SIG-M5 treated with dmso at 0.1 percent for 504 hours (cell line): ENCODE measurements at regions not wholly inside any gene's neighbourhood (a gene's known extent, or its start where the extent isn't known, plus 50 kb on each side); places are given as distances from the start of the nearest gene placed in this dataset.
"Not testable (repeated sequence)": the region's sequence is repeated elsewhere in the genome, so short reads cannot be mapped to it uniquely, and the experiment has no call there.

ENCODE experiments used
- DNase-seq: peaks from one replicate; lab custom pipeline; 2025; ENCODE audit not compliant: unreplicated experiment; lab: John Stamatoyannopoulos, UW

DNA sequence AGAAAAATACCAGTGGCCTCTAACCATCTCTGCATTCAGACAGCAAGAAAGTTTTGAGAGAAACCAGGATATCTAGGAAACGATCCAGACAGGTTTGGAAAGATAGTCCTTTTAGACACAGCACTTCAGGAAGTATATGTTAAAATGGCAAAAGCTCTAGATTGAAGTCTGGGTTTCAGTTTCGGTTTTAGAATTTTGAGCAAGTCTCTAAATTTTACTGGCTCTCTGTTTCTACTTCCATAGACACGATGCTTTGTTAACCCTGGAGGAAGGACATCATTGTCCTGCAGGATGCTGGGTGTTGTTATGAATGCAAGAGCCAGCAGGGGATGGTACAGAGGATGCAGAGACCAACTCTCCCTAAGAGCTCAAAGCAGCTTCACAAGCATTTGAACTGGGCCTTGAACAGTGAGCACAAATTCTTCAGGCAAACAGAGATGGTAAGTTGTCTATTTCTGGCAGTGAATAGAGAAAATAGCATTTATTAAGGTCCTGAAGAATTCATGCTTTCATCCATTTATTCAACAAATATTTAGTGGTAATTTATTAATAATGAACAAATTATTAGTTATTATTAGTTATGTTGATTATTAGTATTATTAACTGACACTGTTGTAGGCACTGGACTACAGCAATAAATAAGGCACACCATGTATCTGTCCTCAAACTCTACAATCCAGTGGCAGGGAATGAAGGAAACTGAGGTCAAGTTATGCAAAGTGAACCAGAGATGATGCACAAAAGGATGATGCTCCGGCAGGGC is 152.7 kb upstream of the NRP1 start:
- no peak for DNase-seq

GRCh38 chr10:33485276-33485675 is 150.8 kb upstream of the NRP1 start:
- no peak for DNase-seq

DNA sequence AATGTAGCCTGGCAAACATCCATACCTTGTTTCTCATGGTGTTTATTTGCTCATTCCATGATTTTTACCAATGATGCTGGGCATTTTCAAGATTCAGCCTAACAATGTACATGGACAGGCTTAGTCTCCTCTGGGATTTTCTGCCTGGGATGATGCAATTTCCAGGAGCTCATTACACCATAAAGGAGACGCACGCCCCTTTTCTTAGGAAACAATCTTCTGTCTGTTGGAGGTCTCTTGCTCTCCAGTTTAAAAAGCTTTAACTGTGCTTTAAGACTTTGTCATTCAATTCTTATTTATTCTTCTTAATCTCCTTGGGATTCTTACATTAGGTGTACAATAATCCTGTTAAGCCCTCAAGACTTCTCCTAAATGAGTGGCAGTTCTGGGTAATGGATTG is 150.3 kb upstream of the NRP1 start:
- DNase-seq = no peak

- no peak for DNase-seq
Measured at GRCh38 chr10:33483816-33484190, 149.3 kb upstream of the NRP1 start.

- no peak for DNase-seq
Measured at GRCh38 chr10:33483124-33483815, 148.8 kb upstream of the NRP1 start.

DNA sequence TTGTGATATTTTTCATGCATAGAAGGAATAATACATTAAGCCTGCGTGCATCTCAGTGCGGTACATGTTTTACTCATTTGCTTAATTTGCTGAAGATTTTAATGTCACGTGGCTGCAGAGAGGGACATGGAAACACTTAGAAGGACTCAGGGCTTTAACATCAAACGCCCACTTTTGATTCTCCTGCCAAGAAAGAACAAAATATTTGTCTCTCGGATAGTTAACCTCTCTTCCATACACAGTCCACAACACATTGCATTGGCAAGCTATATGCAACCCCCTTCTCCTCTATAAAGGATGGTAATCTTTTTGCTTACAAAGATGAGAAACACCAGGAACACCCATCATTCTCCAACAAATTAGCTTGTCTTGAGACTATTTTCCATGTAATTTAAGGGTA is 148.0 kb upstream of the NRP1 start:
- DNase-seq = no peak

GRCh38 chr10:33481184-33481583 is 146.7 kb upstream of the NRP1 start:
- DNase-seq = no peak

DNA sequence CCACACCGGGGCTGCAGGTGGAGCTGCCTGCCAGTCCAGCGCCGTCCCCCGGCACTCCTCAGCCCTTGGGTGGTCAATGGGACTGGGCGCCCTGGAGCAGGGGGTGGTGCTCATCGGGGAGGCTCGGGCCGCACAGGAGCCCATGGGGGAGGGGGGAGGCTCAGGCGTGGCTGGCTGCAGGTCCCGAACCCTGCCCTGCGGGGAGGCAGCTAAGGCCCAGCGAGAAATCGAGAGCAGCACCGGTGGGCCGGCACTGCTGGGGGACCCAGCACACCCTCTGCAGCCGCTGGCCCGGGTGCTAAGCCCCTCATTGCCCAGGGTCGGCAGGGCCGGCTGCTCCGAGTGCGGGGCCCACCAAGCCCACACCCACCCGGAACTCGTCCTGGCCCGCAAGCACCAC is 145.9 kb upstream of the NRP1 start:
- not testable (repeated sequence) for DNase-seq

DNA sequence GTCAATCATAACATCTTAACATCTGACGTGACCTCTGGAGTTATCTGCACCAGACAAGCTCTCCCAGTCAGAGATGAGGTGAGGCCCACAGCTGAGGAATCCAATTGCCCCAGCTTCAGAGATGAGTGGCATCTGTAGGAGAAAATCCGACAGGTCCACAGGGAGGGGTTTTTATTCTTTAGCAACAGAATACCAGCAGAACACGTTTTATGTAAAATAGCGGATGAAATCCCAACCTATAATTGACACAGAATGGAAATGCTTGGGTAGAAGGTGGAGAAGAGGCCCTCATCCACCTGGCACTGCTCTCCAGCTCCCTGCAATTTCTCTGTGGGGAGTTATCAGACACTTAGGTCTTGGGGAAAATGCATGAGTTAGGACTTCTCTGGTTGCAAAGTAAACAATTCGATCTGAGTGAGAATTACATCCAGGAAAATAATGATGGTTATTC is 144.2 kb upstream of the NRP1 start:
- DNase-seq = no peak

DNA sequence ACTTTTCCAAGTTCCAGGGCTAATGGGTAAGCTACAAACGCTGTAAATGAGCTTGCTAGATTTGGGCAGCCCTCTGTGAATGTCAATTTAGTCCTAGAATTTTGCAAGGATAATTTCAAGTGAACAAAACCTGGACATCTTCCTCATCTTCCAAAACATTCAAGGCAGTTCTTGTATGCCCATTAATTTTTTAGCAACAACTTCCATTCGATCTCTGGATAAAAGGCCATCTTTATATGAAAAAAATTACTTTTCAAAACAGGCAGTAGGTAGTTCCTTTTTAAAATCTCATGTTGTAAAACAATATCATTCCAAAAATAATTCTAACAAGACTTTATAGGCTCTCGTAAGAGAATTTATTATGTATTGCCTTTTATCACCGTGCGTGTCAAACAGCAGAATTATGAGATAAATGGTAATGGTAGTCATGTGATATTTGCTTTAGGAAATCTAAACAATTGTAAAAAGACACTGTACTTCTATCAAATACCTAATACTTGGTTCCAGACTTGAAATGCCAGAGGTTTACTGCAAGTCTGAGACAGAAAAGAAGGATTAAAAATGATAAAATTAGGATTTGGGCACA is 143.7 kb upstream of the NRP1 start:
- no peak for DNase-seq

DNA sequence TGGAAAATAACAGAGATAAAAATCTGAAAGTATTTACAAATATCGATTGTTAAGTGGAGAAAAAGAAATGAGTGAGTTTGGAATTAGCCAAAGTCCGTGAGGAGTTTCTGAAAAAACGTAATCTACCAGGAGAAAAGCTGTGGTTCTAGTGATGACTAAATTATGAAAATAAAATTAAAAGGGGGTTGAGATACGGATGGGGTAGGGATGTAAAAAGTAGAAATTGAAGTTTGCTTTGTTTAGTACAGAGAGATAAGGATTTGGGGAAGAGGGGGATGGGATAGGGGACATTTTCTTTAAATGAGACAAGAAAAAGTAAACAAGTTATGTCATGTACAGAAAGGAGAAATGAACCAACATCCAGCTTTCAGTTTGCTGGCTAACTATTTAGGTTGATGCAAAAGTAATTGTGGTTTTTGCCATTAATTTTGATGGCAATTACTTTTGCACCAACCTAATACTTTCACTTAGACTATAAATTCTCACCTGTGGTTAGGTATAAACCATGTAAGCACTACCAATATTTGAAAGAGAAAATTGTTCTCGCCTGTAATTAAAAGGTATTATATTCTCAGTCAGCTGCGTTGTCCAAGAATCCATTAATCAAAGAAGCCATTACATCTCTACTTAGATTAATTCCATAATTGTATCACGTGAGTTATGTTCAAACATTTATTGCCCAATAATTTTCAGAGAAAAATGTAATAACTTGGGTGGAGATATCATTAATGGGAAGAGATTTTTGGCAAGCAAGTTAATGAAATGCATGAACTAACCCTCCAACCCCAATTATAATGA is 143.0 kb upstream of the NRP1 start:
- DNase-seq = no peak

- no peak for DNase-seq
Measured at GRCh38 chr10:33476757-33477273, 142.3 kb upstream of the NRP1 start.

DNA sequence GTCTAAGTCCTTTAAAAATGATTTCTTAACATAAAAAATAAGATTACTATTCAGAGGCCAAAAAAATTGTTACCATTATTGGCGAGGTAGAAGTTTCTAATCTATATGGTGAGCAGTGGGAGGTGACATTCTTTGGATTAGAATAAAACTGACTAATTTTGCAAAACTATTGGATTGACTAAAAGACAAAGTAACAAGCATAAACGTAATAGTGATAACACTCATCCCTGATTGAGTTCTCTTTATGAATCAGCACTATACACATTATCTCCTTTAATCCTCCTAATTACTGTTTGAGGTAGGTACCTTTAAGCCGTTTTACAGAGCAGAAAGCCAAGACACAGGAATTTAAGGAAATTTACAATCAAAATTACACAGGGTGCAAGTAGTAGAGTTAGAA is 139.2 kb upstream of the NRP1 start:
- no peak for DNase-seq

GRCh38 chr10:33468006-33468405 is 133.5 kb upstream of the NRP1 start:
- not testable (repeated sequence) for DNase-seq

DNA sequence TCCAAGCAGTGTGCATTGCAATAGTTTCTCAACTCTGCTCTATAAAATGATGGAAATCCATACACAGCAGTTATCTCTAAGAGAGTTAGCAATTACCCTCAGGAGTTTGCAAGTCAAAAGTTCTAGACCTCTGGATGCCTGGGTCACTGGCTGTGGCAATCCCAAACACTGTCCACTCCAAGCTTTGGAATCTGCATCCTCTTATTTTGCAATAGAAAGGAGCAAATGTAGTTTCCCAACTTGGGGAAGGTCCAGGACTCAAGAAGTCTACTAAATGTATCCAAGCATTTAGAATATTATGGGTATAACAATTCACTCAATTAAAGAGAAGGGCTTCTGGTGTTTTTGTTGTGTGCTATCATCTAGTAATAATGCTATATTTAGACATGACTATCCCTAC is 131.3 kb upstream of the NRP1 start:
- DNase-seq = no peak

DNA sequence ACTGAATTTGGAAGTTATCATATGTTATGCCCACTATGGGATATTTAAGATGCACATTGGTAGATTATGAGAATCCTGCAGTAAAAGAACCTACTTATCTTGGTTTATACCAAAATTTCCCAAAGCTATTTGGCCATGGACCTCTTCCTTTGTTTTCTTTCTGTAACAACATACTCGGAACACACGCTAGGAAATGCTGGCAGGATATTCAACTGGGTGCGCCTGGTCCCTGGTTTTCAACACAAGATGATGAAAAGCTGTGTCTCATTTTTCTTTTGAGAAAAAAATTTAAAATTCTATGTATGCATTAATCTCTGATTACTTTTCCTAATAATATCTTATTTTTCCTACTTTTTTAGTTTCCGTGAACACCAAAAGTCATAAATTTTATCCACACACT is 128.5 kb upstream of the NRP1 start:
- no peak for DNase-seq

DNA sequence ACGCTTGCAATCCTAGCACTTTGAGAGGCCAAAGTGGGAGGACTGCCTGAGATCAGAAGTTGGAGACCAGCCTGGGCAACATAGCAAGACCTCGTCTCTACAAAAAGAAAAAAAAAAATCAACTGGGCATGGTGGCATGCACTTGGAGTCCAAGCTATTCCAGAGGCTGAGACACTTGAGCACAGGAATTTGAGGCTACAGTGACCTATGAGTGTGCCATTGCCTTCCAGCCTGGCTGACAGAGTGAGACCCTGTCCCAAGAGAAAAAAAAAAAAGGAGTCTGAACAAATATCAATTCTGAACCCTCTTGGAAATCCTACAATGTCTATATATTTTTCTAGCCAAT is 126.8 kb upstream of the NRP1 start:
- no peak for DNase-seq

- DNase-seq = no peak
Measured at GRCh38 chr10:33460505-33461294, 126.2 kb upstream of the NRP1 start.

- DNase-seq = no peak
Measured at GRCh38 chr10:33459602-33460001, 125.1 kb upstream of the NRP1 start.

DNA sequence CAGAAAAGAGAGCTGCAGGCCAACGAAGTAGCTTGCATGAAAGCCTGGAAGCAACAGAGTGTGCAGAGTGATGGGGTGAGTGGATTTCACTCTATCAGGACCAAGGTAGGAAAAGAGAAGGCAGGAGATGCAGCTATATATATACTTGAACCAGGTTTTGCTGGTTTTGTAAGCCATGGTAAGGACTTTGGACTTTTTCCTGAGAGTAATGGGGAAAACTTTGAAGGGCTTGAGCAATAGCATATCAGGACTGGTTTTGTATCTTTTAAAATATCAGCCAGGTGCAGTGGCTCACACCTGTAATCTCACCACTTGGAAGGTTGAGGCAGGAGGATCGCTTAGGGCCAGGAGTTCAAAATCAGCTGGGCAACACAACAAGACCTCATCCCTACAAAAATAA is 120.6 kb upstream of the NRP1 start:
- no peak for DNase-seq

DNA sequence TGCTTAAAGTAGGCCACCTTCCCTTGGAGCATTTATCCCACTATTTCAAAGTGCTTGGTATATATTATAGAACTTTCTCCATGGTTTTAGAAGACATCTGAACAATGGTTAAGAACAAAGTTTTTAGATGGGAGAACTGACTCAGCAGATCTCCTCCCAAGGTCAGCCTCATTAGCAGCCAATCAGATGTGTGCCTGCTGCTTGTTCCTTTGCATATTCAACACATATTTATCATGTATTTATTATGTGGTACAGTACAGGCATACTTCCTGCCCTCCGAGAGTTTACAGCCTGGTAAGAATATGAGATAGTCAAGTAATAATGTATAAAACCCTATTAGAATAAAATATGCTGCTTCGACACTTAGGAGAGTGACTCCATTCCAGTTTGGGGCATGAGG is 120.1 kb upstream of the NRP1 start:
- no peak for DNase-seq
